ENCODE measurements at regions not wholly inside any gene's neighbourhood (a gene's known extent, or its start where the extent isn't known, plus 50 kb on each side); places are given as distances from the start of the nearest gene placed in this dataset.

GRCh38 chr2:12232876-12233275 is 483.9 kb upstream of the TRIB2 start:
- TF ChIP-seq, protein P1, sequence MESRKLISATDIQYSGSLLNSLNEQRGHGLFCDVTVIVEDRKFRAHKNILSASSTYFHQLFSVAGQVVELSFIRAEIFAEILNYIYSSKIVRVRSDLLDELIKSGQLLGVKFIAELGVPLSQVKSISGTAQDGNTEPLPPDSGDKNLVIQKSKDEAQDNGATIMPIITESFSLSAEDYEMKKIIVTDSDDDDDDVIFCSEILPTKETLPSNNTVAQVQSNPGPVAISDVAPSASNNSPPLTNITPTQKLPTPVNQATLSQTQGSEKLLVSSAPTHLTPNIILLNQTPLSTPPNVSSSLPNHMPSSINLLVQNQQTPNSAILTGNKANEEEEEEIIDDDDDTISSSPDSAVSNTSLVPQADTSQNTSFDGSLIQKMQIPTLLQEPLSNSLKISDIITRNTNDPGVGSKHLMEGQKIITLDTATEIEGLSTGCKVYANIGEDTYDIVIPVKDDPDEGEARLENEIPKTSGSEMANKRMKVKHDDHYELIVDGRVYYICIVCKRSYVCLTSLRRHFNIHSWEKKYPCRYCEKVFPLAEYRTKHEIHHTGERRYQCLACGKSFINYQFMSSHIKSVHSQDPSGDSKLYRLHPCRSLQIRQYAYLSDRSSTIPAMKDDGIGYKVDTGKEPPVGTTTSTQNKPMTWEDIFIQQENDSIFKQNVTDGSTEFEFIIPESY (IDR thresholded peaks at IDR 0.05; ENCODE audit: extremely low read depth, insufficient replicate concordance, low read length) = no peak
- TF ChIP-seq CTCF (IDR thresholded peaks at IDR 0.05 in 2 of 3, conservative IDR thresholded peaks at IDR 0.05 in 1 of 3; ENCODE audit: borderline replicate concordance in 1 of 3, insufficient read depth in 1 of 3, low read depth in 2 of 3, low read length in 2 of 3) (no peak), ZFX (IDR thresholded peaks at IDR 0.05) (no peak), SP1 (IDR thresholded peaks at IDR 0.05; ENCODE audit: low read depth) (no peak), EZH2 (IDR thresholded peaks at IDR 0.05) (no peak), EZH2phosphoT487 (IDR thresholded peaks at IDR 0.05; ENCODE audit: borderline replicate concordance) (no peak), POLR2AphosphoS5 (IDR thresholded peaks at IDR 0.05; ENCODE audit: low read depth, low read length) (no peak), SIN3A (IDR thresholded peaks at IDR 0.05; ENCODE audit: low read depth) (no peak)
- TF ChIP-seq, protein P2, sequence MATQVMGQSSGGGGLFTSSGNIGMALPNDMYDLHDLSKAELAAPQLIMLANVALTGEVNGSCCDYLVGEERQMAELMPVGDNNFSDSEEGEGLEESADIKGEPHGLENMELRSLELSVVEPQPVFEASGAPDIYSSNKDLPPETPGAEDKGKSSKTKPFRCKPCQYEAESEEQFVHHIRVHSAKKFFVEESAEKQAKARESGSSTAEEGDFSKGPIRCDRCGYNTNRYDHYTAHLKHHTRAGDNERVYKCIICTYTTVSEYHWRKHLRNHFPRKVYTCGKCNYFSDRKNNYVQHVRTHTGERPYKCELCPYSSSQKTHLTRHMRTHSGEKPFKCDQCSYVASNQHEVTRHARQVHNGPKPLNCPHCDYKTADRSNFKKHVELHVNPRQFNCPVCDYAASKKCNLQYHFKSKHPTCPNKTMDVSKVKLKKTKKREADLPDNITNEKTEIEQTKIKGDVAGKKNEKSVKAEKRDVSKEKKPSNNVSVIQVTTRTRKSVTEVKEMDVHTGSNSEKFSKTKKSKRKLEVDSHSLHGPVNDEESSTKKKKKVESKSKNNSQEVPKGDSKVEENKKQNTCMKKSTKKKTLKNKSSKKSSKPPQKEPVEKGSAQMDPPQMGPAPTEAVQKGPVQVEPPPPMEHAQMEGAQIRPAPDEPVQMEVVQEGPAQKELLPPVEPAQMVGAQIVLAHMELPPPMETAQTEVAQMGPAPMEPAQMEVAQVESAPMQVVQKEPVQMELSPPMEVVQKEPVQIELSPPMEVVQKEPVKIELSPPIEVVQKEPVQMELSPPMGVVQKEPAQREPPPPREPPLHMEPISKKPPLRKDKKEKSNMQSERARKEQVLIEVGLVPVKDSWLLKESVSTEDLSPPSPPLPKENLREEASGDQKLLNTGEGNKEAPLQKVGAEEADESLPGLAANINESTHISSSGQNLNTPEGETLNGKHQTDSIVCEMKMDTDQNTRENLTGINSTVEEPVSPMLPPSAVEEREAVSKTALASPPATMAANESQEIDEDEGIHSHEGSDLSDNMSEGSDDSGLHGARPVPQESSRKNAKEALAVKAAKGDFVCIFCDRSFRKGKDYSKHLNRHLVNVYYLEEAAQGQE (IDR thresholded peaks at IDR 0.05; ENCODE audit: low read depth) = no peak
